PC-9 (cell line): ENCODE measurements at regions not wholly inside any gene's neighbourhood (a gene's known extent, or its start where the extent isn't known, plus 50 kb on each side); places are given as distances from the start of the nearest gene placed in this dataset.

Experiments used
- BruUV-seq: library from RNA; stranded (reverse); fragments of 400-500 nt; replicated peaks from 2 replicates; lab custom pipeline; 2021; lab: Mats Ljungman, UMichigan
- CTCF ChIA-PET: fragments of 300-600 bp; sonication (Branson Sonifier 250); formaldehyde crosslinking; loops from one replicate; lab custom pipeline; 2022; ENCODE audit warnings: antibody characterized with exemption; lab: Charles Lee
- POLR2A ChIA-PET: fragments of 300-600 bp; sonication (Branson Sonifier 250); formaldehyde crosslinking; loops from one replicate; lab custom pipeline; 2022; ENCODE audit warnings: antibody characterized with exemption; ENCODE audit not compliant: unreplicated experiment; lab: Charles Lee
- DNase-seq, 2 experiments: peaks; one replicate each; pipeline versions ENCODE4 v3.0.0 to v3.0.0-alpha.2; 2015 to 2022; ENCODE audit warnings: mixed read lengths in 1 of 2
- H2AFZ ChIP-seq: fragments of 200-600 bp; sonication (generic); 2 replicates; pipeline ENCODE4 v1.8.1; 2017; ENCODE audit warnings: antibody characterized with exemption
- H3F3A ChIP-seq: fragments of 200-600 bp; sonication (generic); 2 replicates; pipeline ENCODE4 v1.8.1; 2017; ENCODE audit warnings: antibody characterized with exemption, mild to moderate bottlenecking, low read depth; ENCODE audit not compliant: insufficient read depth
- H3K27ac ChIP-seq: fragments of 200-600 bp; sonication (generic); 2 replicates; pipeline ENCODE4 v1.6.1; 2016; ENCODE audit warnings: mixed run types
- H3K27me3 ChIP-seq: fragments of 200-600 bp; sonication (generic); 2 replicates; pipeline ENCODE4 v1.6.1; 2016; ENCODE audit warnings: low read depth, mixed run types; ENCODE audit not compliant: insufficient read depth
- H3K36me3 ChIP-seq: fragments of 200-600 bp; sonication (generic); 2 replicates; pipeline ENCODE4 v1.6.1; 2016; ENCODE audit warnings: low read depth, mixed run types
- H3K4me1 ChIP-seq: fragments of 200-600 bp; sonication (generic); replicated peaks from 2 replicates; pipeline ENCODE4 v1.6.1; 2016; ENCODE audit warnings: mixed run types; ENCODE audit not compliant: insufficient read depth
- H3K4me2 ChIP-seq: fragments of 200-600 bp; sonication (generic); 2 replicates; pipeline ENCODE4 v1.6.1; 2017; ENCODE audit warnings: mixed run types
- H3K4me3 ChIP-seq: fragments of 200-600 bp; sonication (generic); 2 replicates; pipeline ENCODE4 v1.6.1; 2016; ENCODE audit warnings: mixed run types
- H3K79me2 ChIP-seq: fragments of 200-600 bp; sonication (generic); 2 replicates; pipeline ENCODE4 v1.6.1; 2017; ENCODE audit warnings: low read depth, mixed run types
- H3K9me2 ChIP-seq: fragments of 200-600 bp; sonication (generic); 2 replicates; pipeline ENCODE4 v1.8.1; 2017; ENCODE audit warnings: mild to moderate bottlenecking; ENCODE audit not compliant: insufficient read depth
- H3K9me3 ChIP-seq: fragments of 200-600 bp; sonication (generic); 2 replicates; pipeline ENCODE4 v1.8.1; 2016; ENCODE audit warnings: low read depth; ENCODE audit not compliant: insufficient read depth
- H4K20me1 ChIP-seq: fragments of 200-600 bp; sonication (generic); 2 replicates; pipeline ENCODE4 v1.8.1; 2017; ENCODE audit not compliant: insufficient read depth
- EZH2 ChIP-seq: fragments of 200-600 bp; sonication (generic); IDR thresholded peaks from 2 replicates; pipeline ENCODE4 v1.8.0; 2017; ENCODE audit warnings: antibody characterized with exemption, low read depth
- intact Hi-C: fragments of 100-400 bp; cut with micrococcal nuclease; formaldehyde crosslinking; loops from one replicate; pipeline ENCODE4 v1.10.0; 2022; ENCODE audit not compliant: unreplicated experiment
- TF ChIP-seq, protein P1 (sequence below): fragments of 200-600 bp; sonication (generic); conservative IDR thresholded peaks from 2 replicates; pipeline ENCODE4 v1.6.1; 2017; ENCODE audit warnings: mixed run types, antibody characterized with exemption, mild to moderate bottlenecking, moderate library complexity

DNA sequence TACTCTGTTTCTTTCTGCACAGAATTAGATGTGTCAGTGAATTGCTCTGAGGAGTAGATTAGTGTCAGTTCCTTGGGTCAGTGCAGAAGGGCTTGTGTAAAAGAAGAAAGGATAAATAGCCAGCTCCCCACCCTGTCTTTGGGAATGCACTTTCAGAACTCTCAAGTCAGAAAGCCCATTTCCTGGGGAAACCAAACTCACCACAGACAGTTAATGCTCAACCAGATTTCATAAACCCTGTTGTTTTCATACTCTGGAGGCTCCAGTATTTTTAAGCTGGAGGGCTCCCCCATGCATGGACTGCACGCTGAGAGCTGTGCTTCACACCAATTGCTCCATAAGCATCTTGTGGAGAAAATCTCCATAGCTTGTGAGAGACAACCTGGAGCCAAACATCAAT lies 449.7 kb downstream of the CDH26 start:
- H3K27me3 ChIP-seq, result peaks cover 64% of the 10 kb centered on the region
- H3K27ac ChIP-seq, result no peak overlapping the region
- no peaks in the 10 kb centered on the region for H3K36me3 ChIP-seq
- no peaks in the 10 kb centered on the region for H3K9me2 ChIP-seq
- H3K79me2 ChIP-seq, result no peaks in the 10 kb centered on the region
- H4K20me1 ChIP-seq, result no peaks in the 10 kb centered on the region
- H3K4me1 ChIP-seq, result no peaks in the 10 kb centered on the region
- DNase-seq, result no peak
- H3K4me3 ChIP-seq, result no peak overlapping the region
- no peak overlapping the region for H2AFZ ChIP-seq
- intact Hi-C loops, result no loop called here
- TF ChIP-seq EZH2, result no peak
- TF ChIP-seq, protein P1, sequence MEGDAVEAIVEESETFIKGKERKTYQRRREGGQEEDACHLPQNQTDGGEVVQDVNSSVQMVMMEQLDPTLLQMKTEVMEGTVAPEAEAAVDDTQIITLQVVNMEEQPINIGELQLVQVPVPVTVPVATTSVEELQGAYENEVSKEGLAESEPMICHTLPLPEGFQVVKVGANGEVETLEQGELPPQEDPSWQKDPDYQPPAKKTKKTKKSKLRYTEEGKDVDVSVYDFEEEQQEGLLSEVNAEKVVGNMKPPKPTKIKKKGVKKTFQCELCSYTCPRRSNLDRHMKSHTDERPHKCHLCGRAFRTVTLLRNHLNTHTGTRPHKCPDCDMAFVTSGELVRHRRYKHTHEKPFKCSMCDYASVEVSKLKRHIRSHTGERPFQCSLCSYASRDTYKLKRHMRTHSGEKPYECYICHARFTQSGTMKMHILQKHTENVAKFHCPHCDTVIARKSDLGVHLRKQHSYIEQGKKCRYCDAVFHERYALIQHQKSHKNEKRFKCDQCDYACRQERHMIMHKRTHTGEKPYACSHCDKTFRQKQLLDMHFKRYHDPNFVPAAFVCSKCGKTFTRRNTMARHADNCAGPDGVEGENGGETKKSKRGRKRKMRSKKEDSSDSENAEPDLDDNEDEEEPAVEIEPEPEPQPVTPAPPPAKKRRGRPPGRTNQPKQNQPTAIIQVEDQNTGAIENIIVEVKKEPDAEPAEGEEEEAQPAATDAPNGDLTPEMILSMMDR, result no peak
- BruUV-seq, result no TSS peak
- CTCF ChIA-PET, result no interaction called here
- H3K9me3 ChIP-seq, result no peaks in the 10 kb centered on the region
- POLR2A ChIA-PET, result no interaction called here
- H3F3A ChIP-seq, result no peaks in the 10 kb centered on the region
- H3K4me2 ChIP-seq, result no peak overlapping the region

DNA sequence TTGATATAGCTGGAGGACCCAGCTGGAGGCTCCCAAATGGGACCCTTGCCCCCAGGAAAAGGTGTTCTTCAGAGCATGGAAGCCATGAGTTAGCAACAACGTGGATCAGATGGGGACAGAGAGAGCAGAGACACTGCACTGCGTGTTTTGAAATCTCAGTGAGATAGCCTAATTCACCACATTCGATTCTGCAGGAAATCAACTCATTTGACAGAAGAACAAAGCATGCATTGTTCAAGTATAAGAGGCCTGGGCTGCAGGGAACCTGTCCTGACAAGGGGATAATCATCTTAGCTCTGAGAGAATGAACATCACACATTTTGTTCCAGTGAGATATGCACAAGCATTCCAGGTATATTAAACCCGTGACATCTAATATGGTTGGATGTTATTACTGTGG lies 450.2 kb downstream of the CDH26 start:
- H3K9me2 ChIP-seq, result no peaks in the 10 kb centered on the region
- peaks cover 59% of the 10 kb centered on the region for H3K27me3 ChIP-seq
- no peak for TF ChIP-seq EZH2
- TF ChIP-seq, protein P1, result no peak
- H4K20me1 ChIP-seq, result no peaks in the 10 kb centered on the region
- no peaks in the 10 kb centered on the region for H3F3A ChIP-seq
- POLR2A ChIA-PET, result no interaction called here
- DNase-seq, result no peak
- H3K4me1 ChIP-seq, result no peaks in the 10 kb centered on the region
- CTCF ChIA-PET, result no interaction called here
- no peaks in the 10 kb centered on the region for H3K36me3 ChIP-seq
- no TSS peak for BruUV-seq
- no peak overlapping the region for H3K4me3 ChIP-seq
- H3K4me2 ChIP-seq, result no peak overlapping the region
- H3K9me3 ChIP-seq, result no peaks in the 10 kb centered on the region
- no peak overlapping the region for H2AFZ ChIP-seq
- H3K27ac ChIP-seq, result no peak overlapping the region
- intact Hi-C loops, result no loop called here
- H3K79me2 ChIP-seq, result no peaks in the 10 kb centered on the region

DNA sequence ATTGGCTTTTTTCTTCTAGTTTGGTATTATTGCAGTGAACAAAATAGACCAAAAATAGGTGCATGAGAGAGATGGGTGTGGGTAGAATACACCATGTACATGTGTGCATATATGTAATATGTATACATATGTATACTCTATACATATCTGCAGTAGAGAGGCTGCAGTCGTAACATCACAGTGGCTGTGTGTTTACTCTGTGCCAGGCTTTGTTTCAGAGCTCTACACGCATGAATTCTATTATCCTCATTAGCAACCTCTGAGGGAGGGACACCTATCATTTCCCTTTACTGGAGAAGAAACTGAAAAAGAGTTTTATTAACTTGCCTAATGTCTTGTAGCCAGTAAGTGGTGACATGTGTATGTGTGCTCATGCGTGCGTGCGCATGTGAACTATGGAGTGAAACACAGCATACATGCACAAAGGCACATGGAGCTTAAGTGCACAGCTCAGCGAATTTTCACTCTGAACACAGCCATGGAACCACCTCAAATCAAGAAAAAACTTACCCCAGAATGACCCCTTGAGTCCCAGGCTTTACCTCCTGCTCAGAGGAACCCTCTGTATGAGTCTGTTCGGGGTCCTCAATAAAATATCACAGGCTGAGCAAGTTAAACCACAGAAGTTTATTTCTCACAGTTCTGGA lies 452.5 kb downstream of the CDH26 start:
- DNase-seq, result no peak
- no TSS peak for BruUV-seq
- ChIA-PET POLR2A (no interaction called here), CTCF (no interaction called here)
- H3K4me3 ChIP-seq, result no peak overlapping the region
- H3K9me2 ChIP-seq, result no peaks in the 10 kb centered on the region
- H3K27me3 ChIP-seq, result peaks cover 55% of the 10 kb centered on the region
- H2AFZ ChIP-seq, result no peak overlapping the region
- no peaks in the 10 kb centered on the region for H3F3A ChIP-seq
- H3K36me3 ChIP-seq, result no peaks in the 10 kb centered on the region
- H3K9me3 ChIP-seq, result no peaks in the 10 kb centered on the region
- intact Hi-C loops, result no loop called here
- no peak overlapping the region for H3K4me2 ChIP-seq
- H4K20me1 ChIP-seq, result no peaks in the 10 kb centered on the region
- no peak overlapping the region for H3K27ac ChIP-seq
- H3K4me1 ChIP-seq, result no peaks in the 10 kb centered on the region
- TF ChIP-seq EZH2, result no peak
- TF ChIP-seq, protein P1, result no peak
- no peaks in the 10 kb centered on the region for H3K79me2 ChIP-seq
